ENCODE measurements at regions not wholly inside any gene's neighbourhood (a gene's known extent, or its start where the extent isn't known, plus 50 kb on each side); places are given as distances from the start of the nearest gene placed in this dataset.

GRCh38 chr5:113825176-113825575 lies 311.7 kb downstream of the YTHDC2 start:
- H3K9ac ChIP-seq = no peak overlapping the region
- no peaks in the 10 kb centered on the region for H3K27me3 ChIP-seq
- H4K20me1 ChIP-seq = no peaks in the 10 kb centered on the region
- no peaks in the 10 kb centered on the region for H3K9me3 ChIP-seq (replicated peaks in 1 of 11)
- no peak for TF ChIP-seq Cebpa-rat (IDR thresholded peaks at IDR 0.05)
- H3K27ac ChIP-seq = no peak overlapping the region
- H3K4me1 ChIP-seq = no peaks in the 10 kb centered on the region
- H3K4me2 ChIP-seq = no peak overlapping the region
- H3K4me3 ChIP-seq = no peak overlapping the region
- no peaks in the 10 kb centered on the region for H3K36me3 ChIP-seq

GRCh38 chr5:113846941-113847340 lies 333.4 kb downstream of the YTHDC2 start:
- no peaks in the 10 kb centered on the region for H3K27me3 ChIP-seq
- H3K4me3 ChIP-seq = no peak overlapping the region
- no peaks in the 10 kb centered on the region for H3K9me3 ChIP-seq (replicated peaks in 1 of 11)
- no peak overlapping the region for H3K4me2 ChIP-seq
- no peak for TF ChIP-seq Cebpa-rat (IDR thresholded peaks at IDR 0.05)
- H3K4me1 ChIP-seq = no peaks in the 10 kb centered on the region
- no peak overlapping the region for H3K9ac ChIP-seq
- H4K20me1 ChIP-seq = no peaks in the 10 kb centered on the region
- no peaks in the 10 kb centered on the region for H3K36me3 ChIP-seq
- H3K27ac ChIP-seq = no peak overlapping the region

GRCh38 chr5:113864437-113864836 lies 350.9 kb downstream of the YTHDC2 start:
- peaks cover 0 to 9% (median 4%) of the 10 kb centered on the region in 11 experiments; a peak in 5 of 22 replicates for H3K9me3 ChIP-seq (replicated peaks in 1 of 11)
- H3K4me1 ChIP-seq = no peaks in the 10 kb centered on the region
- no peaks in the 10 kb centered on the region for H4K20me1 ChIP-seq
- H3K9ac ChIP-seq = no peak overlapping the region
- H3K4me3 ChIP-seq = no peak overlapping the region
- H3K36me3 ChIP-seq = no peaks in the 10 kb centered on the region
- H3K4me2 ChIP-seq = no peak overlapping the region
- no peaks in the 10 kb centered on the region for H3K27me3 ChIP-seq
- H3K27ac ChIP-seq = no peak overlapping the region
- TF ChIP-seq Cebpa-rat (IDR thresholded peaks at IDR 0.05) = no peak

DNA sequence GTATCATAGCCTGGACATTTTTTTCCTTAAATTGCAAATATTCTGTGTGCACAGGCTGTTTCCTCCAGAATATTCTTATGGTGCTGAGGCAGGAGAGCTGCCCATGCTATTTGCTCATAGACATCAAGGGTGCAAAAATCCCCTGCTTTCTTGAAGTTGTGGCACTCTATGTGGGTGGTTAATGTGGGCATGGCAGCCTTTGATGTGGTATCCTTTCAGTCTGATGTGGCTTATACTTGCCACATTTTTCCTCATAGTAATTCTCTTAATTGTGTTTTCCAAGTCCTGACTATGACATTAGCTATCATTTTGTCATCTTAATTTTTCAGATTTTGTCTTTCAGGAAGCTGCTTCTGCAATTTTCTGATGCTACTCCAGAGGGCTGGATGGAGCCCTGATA lies 353.3 kb downstream of the YTHDC2 start:
- Histone ChIP-seq H3K27me3 (no peaks in the 10 kb centered on the region), H3K4me1 (no peaks in the 10 kb centered on the region)

DNA sequence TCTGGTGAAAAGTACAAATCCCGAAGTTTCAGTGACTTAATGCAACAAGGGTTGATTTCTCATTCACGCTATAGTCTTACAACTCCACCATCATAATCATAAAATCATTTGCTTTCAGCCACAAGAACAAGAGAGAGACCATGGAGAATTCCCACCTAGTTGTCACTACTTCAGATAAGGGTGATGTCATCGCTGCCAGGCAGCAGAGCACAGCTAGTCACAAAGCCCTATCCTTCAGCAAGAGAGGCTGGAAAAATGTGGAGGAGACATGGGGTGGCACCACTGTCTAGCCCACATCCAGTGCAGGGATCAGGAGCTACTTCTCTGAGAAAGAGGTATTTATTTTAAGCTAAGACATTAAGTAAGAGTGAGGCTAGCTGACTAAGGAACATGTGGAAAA lies 356.1 kb downstream of the YTHDC2 start:
- no peaks in the 10 kb centered on the region for H4K20me1 ChIP-seq

More for the DNA sequence above, 353.3 kb downstream of the YTHDC2 start:
- no peaks in the 10 kb centered on the region for H3K36me3 ChIP-seq
- no peaks in the 10 kb centered on the region for H3K9me3 ChIP-seq (replicated peaks in 1 of 11)
- no peak overlapping the region for H3K4me2 ChIP-seq
- TF ChIP-seq Cebpa-rat (IDR thresholded peaks at IDR 0.05) = no peak
- H3K9ac ChIP-seq = no peak overlapping the region
- no peaks in the 10 kb centered on the region for H4K20me1 ChIP-seq
- no peak overlapping the region for H3K27ac ChIP-seq
- H3K4me3 ChIP-seq = no peak overlapping the region

GRCh38 chr5:113871972-113872371 lies 358.5 kb downstream of the YTHDC2 start:
- H3K9me3 ChIP-seq (replicated peaks in 1 of 11) = no peaks in the 10 kb centered on the region
- H3K4me2 ChIP-seq = no peak overlapping the region
- no peak for TF ChIP-seq Cebpa-rat (IDR thresholded peaks at IDR 0.05)
- H3K4me3 ChIP-seq = no peak overlapping the region
- H3K27ac ChIP-seq = no peak overlapping the region
- H3K36me3 ChIP-seq = no peaks in the 10 kb centered on the region
- H4K20me1 ChIP-seq = no peaks in the 10 kb centered on the region
- H3K9ac ChIP-seq = no peak overlapping the region
- no peaks in the 10 kb centered on the region for H3K27me3 ChIP-seq
- no peaks in the 10 kb centered on the region for H3K4me1 ChIP-seq

More for the DNA sequence above, 356.1 kb downstream of the YTHDC2 start:
- Histone ChIP-seq H3K36me3 (no peaks in the 10 kb centered on the region), H3K9ac (no peak overlapping the region), H3K4me1 (no peaks in the 10 kb centered on the region), H3K4me2 (no peak overlapping the region), H3K9me3 (replicated peaks in 1 of 11) (no peaks in the 10 kb centered on the region), H3K27ac (no peak overlapping the region), H3K4me3 (no peak overlapping the region), H3K27me3 (no peaks in the 10 kb centered on the region)
- TF ChIP-seq Cebpa-rat (IDR thresholded peaks at IDR 0.05) = no peak

- Histone ChIP-seq H3K4me1 (no peaks in the 10 kb centered on the region), H3K4me3 (no peak overlapping the region), H4K20me1 (no peaks in the 10 kb centered on the region), H3K4me2 (no peak overlapping the region), H3K36me3 (no peaks in the 10 kb centered on the region), H3K27me3 (no peaks in the 10 kb centered on the region), H3K9me3 (replicated peaks in 1 of 11) (peaks cover 0 to 19% (median 11%) of the 10 kb centered on the region in 11 experiments; a peak in 19 of 22 replicates), H3K27ac (no peak overlapping the region), H3K9ac (no peak overlapping the region)
- TF ChIP-seq Cebpa-rat (IDR thresholded peaks at IDR 0.05) = no peak
Observed at GRCh38 chr5:113875096-113875495, 361.6 kb downstream of the YTHDC2 start.

GRCh38 chr5:113891491-113891890 lies 378.0 kb downstream of the YTHDC2 start:
- H3K4me2 ChIP-seq = no peak overlapping the region
- no peak overlapping the region for H3K4me3 ChIP-seq
- H3K4me1 ChIP-seq = no peaks in the 10 kb centered on the region
- no peaks in the 10 kb centered on the region for H3K9me3 ChIP-seq (replicated peaks in 1 of 11)
- no peaks in the 10 kb centered on the region for H3K27me3 ChIP-seq
- no peak for TF ChIP-seq Cebpa-rat (IDR thresholded peaks at IDR 0.05)
- H3K36me3 ChIP-seq = no peaks in the 10 kb centered on the region
- H3K27ac ChIP-seq = no peak overlapping the region
- no peaks in the 10 kb centered on the region for H4K20me1 ChIP-seq
- no peak overlapping the region for H3K9ac ChIP-seq

GRCh38 chr5:113896789-113897188 lies 383.3 kb downstream of the YTHDC2 start:
- no peaks in the 10 kb centered on the region for H4K20me1 ChIP-seq
- no peaks in the 10 kb centered on the region for H3K27me3 ChIP-seq
- H3K4me1 ChIP-seq = no peaks in the 10 kb centered on the region
- no peaks in the 10 kb centered on the region for H3K9me3 ChIP-seq (replicated peaks in 1 of 11)
- no peak for TF ChIP-seq Cebpa-rat (IDR thresholded peaks at IDR 0.05)
- no peaks in the 10 kb centered on the region for H3K36me3 ChIP-seq
- no peak overlapping the region for H3K27ac ChIP-seq
- no peak overlapping the region for H3K4me3 ChIP-seq
- H3K4me2 ChIP-seq = no peak overlapping the region
- no peak overlapping the region for H3K9ac ChIP-seq

DNA sequence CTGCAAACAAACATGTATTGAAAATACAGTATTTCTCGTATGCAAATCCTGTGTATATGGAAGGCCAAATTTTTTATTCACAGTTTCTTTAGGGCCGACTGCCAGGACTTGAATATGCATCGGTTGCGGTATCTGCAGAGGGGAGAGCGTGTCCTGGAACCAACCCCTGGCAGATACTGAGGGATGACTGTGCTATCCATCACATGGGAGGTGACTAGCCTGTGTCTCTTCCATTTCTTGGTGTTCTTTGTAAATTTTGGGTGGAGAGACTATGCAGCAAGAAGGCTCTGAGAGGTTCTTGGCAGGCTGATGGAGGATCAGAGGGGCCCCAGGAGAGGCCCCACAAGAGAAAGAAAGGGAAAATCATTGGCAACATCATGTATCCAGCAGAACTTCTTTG lies 384.3 kb downstream of the YTHDC2 start:
- no peaks in the 10 kb centered on the region for H3K27me3 ChIP-seq
- H3K4me1 ChIP-seq = no peaks in the 10 kb centered on the region
- no peak overlapping the region for H3K9ac ChIP-seq
- H4K20me1 ChIP-seq = no peaks in the 10 kb centered on the region
- H3K4me2 ChIP-seq = no peak overlapping the region
- no peak for TF ChIP-seq Cebpa-rat (IDR thresholded peaks at IDR 0.05)
- no peaks in the 10 kb centered on the region for H3K36me3 ChIP-seq
- no peak overlapping the region for H3K4me3 ChIP-seq
- no peak overlapping the region for H3K27ac ChIP-seq
- H3K9me3 ChIP-seq (replicated peaks in 1 of 11) = no peaks in the 10 kb centered on the region

DNA sequence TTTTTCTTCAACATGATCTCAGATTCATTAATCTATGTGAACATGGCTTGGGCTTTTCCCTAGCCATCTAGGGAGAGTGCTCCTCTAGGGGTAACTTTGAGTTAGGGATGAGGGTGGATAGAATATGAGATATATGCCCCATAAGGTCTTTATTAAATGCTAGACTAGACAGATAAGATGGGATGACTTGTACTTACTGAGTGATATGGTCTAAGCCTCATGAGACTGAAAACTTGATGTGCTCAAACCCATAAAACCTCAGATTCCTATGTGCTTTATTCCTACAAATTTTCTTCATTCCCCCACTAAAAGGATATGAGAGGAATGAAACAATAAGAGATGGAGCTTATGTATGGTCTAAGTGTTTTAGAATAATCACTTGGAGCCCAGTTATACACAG lies 386.6 kb downstream of the YTHDC2 start:
- H3K4me3 ChIP-seq = no peak overlapping the region
- H3K36me3 ChIP-seq = no peaks in the 10 kb centered on the region
- H3K4me2 ChIP-seq = no peak overlapping the region
- H3K27me3 ChIP-seq = no peaks in the 10 kb centered on the region
- no peak for TF ChIP-seq Cebpa-rat (IDR thresholded peaks at IDR 0.05)
- no peaks in the 10 kb centered on the region for H3K4me1 ChIP-seq
- no peak overlapping the region for H3K27ac ChIP-seq
- no peak overlapping the region for H3K9ac ChIP-seq
- no peaks in the 10 kb centered on the region for H4K20me1 ChIP-seq
- no peaks in the 10 kb centered on the region for H3K9me3 ChIP-seq (replicated peaks in 1 of 11)

Data from BLaER1 treated with 17β-estradiol and CSF1 and Interleukin-3, amounts not matched to agents 10 nM and 100 nM (cell line).